ENCODE measurements at regions not wholly inside any gene's neighbourhood (a gene's known extent, or its start where the extent isn't known, plus 50 kb on each side); places are given as distances from the start of the nearest gene placed in this dataset.

DNA sequence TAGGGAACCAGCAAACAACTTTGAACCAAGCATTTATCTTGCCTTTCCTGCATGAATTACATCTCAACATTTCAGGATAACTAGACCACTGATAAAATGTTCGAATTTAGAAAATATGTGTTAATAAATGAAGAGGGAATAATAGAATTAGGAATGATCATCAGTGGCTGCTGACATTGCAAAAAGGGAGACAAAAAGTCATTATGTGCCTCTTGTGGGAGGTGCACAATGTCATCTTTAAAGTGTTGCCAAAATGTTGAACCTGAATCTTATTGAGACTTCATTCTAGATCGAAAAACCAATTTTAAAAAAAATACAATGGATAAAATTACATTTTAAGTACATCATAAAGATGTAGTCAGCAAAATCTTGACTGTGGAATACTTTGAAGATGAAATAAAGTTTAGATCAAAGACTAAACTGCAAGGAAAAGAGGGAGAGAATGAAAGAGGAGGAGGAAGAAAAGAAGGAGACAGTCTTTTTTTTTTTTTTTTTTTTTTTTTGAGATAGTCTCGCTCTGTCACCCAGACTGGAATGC lies 299.3 kb downstream of the FBXW7 start:
- DNase-seq (ENCODE audit: extremely low read depth, low read depth, low spot score), result no peak

DNA sequence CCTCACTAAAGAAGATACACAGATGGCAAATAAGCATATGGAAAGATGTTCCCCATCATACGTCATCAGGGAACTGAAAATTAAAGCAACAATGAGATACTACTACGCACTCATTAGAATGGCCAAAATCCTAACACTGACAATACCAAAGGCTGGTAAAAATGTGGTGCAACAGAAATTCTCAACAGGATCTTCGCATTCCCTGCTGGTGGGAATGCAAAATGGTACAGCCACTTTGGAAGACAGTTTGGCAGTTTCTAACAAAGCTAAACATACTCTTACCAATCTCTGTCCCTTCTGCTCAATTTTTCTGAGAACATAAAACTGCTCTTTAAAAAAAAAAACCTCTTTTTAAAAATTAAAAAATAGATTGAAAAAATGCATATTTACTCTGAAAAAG lies 300.2 kb downstream of the FBXW7 start:
- no peak for DNase-seq (ENCODE audit: extremely low read depth, low read depth, low spot score)

DNA sequence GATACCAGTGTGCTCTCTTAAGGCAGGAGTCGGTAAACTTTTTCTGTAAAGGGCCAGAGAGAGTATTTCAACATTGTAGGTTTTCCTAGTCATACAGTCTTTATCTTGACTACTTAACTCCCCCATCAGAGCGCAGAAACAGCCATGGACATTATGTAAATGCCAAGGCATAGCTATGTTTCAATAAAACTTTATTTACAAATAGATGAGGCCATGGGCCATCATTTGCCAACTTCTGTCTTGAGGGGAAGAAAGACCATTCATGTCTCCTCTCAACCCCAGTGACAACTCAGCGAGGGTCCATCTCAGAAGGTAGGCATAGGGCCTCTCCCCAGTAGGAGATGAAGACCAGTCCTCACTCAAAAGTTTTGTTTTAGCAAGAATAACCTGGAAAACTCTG lies 301.3 kb downstream of the FBXW7 start:
- no peak for DNase-seq (ENCODE audit: extremely low read depth, low read depth, low spot score)

DNA sequence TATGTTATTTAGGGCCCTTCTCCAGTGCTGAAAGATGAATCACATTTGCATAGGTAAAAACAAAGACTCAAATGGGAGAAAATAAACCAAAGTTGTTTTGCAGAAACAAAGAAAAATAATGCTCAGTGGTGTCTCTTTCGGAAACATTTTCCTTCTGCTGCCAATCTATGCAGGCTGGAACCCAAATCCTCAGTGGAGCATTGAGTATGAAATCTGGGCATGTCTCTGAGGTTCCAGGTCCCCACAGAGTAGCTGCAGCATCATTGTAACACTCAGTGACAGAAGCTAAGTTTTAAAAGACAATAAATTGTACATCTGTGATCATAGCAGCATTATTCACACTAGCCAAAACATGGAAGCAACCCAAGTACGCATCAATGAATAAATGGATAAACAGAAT lies 303.6 kb downstream of the FBXW7 start:
- no peak for DNase-seq (ENCODE audit: extremely low read depth, low read depth, low spot score)

DNA sequence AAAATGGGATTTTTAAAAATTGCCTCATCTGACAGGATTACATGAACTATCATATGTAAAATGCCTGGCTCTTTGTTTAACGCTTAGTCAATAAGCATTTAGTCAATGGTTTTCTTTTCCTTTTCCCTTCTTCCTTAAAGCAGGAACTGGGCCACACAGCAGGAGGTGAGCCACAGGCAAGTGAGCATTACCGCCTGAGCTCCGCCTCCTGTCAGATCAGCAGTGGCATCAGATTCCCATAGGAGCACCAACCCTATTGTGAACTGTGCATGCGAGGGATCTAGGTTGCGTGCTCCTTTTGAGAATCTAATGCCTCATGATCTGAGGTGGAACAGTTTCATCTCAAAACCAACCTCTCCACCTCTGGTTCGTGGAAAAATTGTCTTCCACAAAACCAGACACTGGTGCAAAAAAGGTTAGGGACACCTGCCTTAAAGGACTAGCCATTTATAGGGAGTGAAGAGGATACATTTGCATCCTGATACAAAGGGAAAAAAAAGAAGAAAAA lies 306.1 kb downstream of the FBXW7 start:
- DNase-seq (ENCODE audit: extremely low read depth, low read depth, low spot score), result no peak

DNA sequence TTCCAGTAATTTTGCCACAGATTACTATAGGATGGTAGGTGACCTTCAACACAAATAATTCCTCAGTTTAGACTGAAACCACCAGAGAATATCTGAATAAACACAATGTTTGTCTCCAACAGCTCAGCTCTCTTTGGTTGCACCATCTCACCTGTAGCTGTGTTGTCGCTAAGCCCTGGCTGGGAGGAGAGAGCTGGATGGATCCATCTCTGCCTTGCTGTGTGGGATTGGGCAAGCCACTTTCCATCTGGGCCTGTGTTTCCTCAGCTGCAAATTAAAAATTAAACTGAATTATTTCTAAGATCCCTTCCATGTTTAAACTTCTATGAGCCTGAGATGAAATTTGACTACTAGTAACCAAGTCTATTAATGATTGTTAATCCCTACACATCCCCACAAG lies 310.2 kb downstream of the FBXW7 start:
- no peak for DNase-seq (ENCODE audit: extremely low read depth, low read depth, low spot score)

DNA sequence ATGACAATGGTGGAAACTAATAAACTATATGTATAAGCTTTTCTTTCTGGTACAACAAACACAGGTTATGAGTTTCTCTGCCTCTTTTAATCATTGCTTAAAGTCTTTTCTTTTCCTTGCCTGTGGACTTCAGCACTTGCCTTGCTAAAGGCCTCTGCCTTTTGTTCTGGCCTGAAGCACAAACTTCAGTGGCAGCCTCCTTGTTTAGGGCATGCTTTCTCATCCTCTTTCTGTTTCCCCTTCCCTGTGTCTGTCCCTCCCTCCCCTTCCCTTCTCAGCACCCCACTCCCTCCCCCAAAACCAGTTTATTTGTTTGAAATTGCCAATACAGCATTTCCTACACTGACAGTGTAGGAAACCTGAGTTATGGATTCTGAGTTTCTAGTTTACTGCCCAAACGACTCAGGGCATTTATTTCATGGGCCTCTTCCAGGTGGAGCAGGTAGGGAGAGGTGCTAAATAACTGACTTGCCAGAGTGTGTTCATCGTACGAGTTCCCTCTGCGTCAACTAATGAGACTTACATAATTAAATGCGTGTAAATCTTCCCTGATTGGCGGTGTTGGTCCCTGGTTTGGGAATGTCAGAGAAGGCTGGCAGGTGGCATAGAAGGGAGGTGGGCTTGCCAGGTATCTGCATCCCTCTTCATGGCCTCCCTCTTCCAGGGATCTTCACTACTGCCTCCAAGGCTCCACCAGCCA lies 311.0 kb downstream of the FBXW7 start:
- no peak for DNase-seq (ENCODE audit: extremely low read depth, low read depth, low spot score)

DNA sequence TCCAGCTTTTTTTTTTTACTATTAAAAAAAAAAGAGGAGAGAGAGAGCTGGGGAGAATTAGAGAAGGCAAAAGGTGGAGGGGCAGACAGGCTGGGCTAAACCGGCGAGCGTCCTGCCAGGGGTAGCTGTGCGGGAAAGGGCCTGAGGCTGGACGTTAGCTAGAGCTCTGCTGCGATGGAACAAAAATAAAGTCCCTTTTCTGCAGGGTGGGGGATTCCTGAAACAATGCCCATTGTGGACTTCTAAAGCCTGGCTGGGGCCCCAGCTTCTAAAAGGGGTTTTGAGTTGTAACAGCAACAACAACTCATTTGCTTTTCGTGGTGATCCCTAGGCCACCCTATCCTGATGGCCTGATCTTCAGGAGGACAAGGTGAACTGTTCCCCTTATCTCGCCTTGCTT lies 311.7 kb downstream of the FBXW7 start:
- DNase-seq (ENCODE audit: extremely low read depth, low read depth, low spot score), result no peak

DNA sequence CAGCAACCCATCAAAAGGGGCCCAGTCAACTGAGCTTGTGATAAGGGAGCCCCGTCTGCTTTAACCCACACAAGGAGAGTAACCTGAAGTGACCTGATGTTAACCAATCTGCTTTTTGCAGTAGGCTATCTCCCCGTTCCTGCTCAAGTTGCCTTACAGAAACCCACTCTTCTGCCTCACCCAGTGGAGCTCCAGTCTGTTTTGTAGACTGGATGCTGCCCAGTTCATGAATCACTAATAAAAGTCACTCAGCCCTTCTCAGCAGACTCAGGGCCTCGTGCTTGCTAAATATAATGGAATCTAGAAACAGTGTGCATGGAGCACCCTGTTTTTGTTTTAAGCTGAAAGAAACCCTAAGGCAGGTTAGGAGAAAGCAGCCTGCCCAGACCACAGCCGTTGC lies 312.3 kb downstream of the FBXW7 start:
- no peak for DNase-seq (ENCODE audit: extremely low read depth, low read depth, low spot score)

DNA sequence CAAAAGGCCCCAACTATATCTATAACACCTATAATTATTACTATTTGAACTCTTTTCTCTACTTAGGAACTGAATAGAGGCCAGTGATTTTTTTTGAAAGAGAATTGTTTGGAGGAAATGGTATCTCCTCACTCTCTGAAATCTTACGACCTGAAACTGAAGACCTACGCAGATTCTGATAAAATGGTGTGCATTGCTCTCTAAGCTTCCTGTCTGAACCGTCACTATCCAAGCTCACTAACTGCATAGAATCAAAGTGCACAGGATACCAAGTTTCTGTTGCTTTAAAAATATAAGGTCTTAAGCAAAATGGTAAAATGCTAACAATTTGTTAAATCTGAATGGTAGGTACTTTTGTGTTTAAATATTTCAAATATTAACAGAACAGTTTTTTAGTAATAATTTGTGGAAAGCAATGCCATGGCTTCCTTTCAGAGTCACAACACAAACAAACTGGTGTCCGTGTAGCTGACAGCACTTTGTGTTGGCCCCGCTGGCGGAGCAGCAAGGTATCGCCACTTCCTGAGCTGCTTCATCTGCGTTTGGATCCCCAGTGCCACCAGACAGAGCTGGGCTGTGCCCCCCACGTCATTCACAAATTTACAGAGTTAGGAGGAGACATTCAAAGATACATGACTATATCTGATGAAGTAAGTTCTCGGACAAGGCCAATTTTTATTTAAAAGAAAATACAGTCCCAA lies 313.9 kb downstream of the FBXW7 start:
- no peak for DNase-seq (ENCODE audit: extremely low read depth, low read depth, low spot score)

DNA sequence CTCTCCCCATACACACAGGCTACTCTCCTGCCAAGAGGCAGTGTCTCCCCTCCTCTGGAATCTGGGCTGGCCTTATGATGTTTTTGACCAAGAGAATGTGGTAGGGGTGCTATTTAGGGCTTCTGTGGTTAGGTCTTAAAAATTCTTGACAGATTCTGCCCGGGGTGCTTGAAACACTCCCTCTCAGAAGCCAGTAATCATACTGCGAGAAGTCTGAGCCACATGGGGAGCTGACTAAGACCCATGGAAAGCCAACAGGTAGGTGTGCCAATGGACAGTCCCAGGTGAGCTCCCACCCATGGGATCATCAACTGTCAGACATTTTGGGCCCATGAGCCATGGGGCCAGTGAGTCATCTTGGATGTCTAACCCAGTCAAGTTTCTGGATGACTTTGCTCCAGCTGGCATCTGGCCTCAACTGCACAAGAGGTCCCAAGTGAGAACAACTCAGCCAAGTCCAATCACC lies 315.7 kb downstream of the FBXW7 start:
- DNase-seq (ENCODE audit: extremely low read depth, low read depth, low spot score), result no peak

DNA sequence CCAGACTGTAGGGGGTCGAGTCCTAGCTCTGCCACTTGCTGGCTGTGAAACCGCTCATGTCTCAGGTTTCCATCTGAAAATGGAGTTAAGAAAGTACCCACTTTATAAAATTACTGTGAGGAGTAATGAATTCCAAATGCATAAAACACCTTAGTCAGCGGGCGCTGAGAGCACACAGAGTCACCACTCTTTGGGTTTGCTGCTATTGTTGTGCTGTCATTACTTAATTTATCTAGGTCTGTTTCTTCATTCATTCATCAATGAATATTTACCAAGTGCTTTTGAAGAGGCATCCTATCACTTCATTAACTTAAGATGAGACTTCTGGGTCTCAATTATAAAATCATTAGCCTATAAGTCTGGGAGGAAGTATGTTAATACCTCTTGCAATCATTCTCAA lies 317.3 kb downstream of the FBXW7 start:
- DNase-seq (ENCODE audit: extremely low read depth, low read depth, low spot score), result no peak

DNA sequence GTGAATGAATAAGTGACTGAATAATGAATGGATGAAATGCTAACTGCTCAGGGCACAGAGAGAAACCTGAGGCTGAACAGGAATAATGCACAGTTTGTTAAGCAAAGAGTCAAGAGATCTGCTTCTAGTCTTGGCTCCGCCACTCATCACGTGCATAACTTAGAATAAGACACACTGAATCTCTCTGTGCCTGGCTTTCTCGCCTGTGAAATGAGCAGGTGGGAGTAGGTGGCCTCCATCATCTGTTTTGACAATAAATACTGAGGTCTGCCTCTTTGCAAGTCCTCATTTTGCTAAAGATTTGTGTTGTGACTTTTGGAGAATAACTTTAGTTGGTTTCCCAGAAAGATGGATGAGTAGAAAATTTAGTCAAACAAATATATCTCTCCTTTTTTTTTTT lies 318.0 kb downstream of the FBXW7 start:
- DNase-seq (ENCODE audit: extremely low read depth, low read depth, low spot score), result no peak

DNA sequence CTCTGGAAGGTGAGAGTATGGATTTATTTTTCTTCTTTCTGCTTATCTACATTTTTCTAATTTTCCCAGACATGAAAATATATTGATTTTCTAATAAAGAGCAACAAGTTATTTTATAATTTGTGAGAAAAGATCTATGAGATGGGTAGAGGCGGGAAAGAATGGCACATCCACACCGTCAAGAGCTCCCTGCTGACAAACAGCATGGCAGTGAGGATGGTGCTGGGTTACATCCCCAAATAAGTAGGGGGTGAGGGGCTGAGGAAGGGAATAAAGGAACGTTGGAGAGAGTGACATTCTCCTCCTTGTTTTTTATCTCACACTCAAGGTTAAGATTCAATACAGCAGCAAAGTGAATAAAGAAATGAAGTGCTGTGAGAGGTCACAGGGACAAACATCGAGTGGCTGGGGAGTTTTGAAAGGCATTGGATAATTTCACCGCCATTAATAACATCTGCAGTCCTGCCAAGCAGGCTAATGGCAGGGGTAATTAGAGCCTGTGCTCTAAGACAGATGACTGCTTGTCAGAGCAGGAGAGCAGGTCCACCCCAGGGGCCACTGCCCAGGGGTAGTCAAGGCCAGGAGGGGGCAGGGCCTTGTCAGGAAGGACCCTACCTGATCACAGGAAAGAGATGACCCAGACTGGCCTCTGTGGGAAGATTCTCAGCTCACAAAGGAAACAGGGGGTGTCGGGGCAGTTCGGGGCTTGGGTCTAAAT lies 323.8 kb downstream of the FBXW7 start:
- DNase-seq (ENCODE audit: extremely low read depth, low read depth, low spot score), result no peak

DNA sequence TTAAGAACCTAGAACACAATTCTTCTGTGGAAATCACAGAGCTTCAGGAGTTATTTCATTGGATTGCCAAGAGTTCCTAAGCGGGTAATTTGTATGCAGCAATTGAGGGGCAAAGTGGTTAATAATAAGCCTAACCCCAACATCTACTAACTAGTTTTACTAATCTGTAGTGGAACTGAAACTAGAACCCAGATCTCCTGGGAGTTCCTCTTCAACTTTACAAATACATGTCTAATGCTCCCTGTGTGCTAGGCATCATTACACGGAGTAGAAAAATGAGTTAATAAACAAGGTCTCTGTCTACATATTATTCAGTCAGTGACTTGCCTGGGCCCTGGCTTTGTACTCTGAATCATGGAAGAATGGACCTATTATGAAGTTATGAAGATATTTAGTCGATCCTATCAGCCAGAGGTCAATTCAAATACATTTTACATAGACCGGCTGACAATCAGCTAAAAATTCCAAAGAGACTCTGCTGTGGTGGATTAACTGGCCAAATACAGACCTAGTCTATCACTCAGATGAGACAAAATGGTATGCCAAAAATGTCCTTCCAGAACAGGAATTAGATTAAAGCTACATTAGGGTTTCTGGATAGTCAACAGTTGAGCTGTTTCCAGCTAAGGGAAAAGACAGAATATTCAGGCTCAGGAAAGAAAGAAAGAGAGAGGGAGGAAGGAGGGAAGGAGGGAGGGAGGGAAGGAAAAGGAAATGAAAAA lies 326.0 kb downstream of the FBXW7 start:
- DNase-seq (ENCODE audit: extremely low read depth, low read depth, low spot score), result no peak

DNA sequence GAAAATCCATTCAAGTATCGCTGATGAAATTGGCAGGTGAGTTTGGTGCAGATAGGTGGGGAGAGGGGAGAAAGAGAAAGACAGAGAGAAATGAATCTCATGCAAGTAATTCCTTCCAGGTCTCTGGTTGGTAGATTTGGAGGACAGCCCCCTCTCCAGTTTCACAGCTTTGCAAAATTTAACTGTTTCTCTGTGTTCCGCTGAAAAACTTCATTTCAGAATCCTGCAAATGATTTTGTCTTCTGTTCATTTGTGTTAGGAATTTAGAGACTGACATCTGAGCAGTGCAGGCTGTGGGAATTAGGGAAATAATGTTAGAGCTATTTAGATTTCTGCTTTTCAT lies 328.5 kb downstream of the FBXW7 start:
- no peak for DNase-seq (ENCODE audit: extremely low read depth, low read depth, low spot score)

DNA sequence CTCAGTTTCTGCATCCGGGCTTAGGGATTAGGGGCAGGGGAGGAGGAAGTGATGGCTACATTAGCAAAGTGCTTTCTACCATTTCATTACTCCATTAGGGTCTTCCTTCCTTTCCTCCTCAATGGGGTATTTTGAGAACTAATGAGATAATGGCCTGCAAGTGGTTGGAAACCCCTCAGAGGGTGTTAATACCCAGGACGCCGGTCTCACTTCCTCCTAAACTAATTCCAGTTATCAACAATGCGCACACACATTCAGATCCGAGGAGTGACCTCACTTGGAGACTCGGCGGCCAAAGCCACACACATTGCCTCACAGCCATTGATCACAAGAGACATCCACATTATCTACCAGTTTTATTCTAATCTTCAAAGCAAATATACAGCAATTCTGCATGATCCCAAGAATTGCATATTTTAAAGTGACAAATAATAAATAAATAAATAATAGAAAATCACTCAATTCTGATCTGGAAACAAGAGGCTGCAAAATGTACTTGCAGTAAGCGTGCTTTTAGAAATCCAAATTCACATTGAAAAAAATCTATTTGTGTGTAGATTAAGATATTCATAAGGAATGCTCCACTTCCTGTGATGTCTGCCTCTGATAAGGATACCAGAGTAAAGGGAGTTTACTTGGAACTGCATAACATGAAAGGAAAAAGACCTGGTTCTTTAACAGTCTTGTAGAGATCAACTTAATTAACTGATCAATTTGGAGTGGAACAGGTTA lies 329.1 kb downstream of the FBXW7 start:
- no peak for DNase-seq (ENCODE audit: extremely low read depth, low read depth, low spot score)

DNA sequence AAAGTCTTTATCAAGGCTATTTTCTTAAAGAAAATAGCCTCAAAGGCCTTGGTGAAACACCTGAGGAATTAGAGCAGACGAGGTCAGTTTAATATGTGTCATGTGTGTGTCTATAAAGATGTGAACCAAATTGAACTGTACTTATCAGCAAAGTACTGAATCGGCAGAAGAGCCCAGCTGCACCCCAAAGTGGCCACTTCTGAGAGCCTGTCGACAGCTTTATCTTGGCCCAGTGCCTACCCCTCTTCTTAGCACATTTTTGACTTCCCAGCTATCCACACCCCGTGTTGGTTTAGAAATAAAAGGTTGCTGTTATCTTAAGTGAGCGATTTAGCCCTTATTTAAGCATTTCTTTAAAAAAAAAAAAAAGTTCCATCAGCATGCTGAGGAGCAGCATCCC lies 329.7 kb downstream of the FBXW7 start:
- DNase-seq (ENCODE audit: extremely low read depth, low read depth, low spot score), result no peak

DNA sequence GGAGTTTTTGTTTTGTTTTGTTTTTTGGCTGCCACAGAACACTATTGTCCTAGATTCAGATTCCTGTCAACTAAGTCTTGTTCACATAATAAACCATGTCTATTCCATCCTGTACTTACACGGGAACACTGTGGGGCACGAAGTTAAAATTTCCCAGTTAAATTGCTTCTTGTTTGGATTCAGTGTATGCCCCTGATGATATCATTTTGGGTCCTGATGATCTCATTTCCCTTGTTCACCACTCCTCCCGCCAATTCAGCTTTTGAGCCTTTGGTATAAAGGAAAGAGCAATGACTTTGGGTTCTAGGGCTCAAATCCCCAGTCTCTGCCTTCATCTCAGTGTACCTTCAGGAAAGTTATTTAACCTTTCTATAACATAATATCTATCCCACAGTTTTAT lies 333.5 kb downstream of the FBXW7 start:
- DNase-seq (ENCODE audit: extremely low read depth, low read depth, low spot score), result no peak
